ENCODE measurements at regions not wholly inside any gene's neighbourhood (a gene's known extent, or its start where the extent isn't known, plus 50 kb on each side); places are given as distances from the start of the nearest gene placed in this dataset.

DNA sequence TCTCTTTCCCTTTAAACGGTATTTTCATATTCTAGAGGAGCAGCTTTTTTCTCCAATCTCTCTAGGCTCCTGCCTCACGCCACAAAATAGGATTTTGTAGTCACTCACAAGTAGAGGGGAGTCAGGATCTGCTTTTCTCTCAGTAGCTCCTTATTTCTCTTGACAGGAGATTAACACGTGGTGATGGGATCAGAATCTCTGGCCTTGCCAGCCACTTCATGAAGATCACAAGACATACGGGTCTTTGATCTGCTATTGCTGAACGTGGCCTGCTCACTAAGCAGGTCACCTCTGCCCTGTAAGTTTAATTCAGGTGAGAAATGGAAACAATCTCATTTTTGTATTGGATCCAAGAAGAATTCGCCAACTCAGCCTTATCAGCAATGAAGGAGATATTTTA lies 257.5 kb downstream of the DIRAS2 start:
- no peak overlapping the region for H3K4me2 ChIP-seq (ENCODE audit: low read length)
- no peak overlapping the region for H3K4me3 ChIP-seq (replicated peaks in 1 of 2; ENCODE audit: low read depth in 1 of 2, low read length in 2 of 2)
- TF ChIP-seq, protein P1, sequence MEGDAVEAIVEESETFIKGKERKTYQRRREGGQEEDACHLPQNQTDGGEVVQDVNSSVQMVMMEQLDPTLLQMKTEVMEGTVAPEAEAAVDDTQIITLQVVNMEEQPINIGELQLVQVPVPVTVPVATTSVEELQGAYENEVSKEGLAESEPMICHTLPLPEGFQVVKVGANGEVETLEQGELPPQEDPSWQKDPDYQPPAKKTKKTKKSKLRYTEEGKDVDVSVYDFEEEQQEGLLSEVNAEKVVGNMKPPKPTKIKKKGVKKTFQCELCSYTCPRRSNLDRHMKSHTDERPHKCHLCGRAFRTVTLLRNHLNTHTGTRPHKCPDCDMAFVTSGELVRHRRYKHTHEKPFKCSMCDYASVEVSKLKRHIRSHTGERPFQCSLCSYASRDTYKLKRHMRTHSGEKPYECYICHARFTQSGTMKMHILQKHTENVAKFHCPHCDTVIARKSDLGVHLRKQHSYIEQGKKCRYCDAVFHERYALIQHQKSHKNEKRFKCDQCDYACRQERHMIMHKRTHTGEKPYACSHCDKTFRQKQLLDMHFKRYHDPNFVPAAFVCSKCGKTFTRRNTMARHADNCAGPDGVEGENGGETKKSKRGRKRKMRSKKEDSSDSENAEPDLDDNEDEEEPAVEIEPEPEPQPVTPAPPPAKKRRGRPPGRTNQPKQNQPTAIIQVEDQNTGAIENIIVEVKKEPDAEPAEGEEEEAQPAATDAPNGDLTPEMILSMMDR (IDR thresholded peaks at IDR 0.05 in 2 of 3, conservative IDR thresholded peaks at IDR 0.05 in 1 of 3; ENCODE audit: borderline replicate concordance in 1 of 3, insufficient read depth in 1 of 3, low read depth in 2 of 3, low read length in 2 of 3), result no peak
- no peak for TF ChIP-seq ZNF274 (IDR thresholded peaks at IDR 0.05; ENCODE audit: low read depth, low read length)
- no peak for TF ChIP-seq JUND (IDR thresholded peaks at IDR 0.05)
- TF ChIP-seq EGR1 (IDR thresholded peaks at IDR 0.05; ENCODE audit: low read depth), result no peak
- TF ChIP-seq, protein P2, sequence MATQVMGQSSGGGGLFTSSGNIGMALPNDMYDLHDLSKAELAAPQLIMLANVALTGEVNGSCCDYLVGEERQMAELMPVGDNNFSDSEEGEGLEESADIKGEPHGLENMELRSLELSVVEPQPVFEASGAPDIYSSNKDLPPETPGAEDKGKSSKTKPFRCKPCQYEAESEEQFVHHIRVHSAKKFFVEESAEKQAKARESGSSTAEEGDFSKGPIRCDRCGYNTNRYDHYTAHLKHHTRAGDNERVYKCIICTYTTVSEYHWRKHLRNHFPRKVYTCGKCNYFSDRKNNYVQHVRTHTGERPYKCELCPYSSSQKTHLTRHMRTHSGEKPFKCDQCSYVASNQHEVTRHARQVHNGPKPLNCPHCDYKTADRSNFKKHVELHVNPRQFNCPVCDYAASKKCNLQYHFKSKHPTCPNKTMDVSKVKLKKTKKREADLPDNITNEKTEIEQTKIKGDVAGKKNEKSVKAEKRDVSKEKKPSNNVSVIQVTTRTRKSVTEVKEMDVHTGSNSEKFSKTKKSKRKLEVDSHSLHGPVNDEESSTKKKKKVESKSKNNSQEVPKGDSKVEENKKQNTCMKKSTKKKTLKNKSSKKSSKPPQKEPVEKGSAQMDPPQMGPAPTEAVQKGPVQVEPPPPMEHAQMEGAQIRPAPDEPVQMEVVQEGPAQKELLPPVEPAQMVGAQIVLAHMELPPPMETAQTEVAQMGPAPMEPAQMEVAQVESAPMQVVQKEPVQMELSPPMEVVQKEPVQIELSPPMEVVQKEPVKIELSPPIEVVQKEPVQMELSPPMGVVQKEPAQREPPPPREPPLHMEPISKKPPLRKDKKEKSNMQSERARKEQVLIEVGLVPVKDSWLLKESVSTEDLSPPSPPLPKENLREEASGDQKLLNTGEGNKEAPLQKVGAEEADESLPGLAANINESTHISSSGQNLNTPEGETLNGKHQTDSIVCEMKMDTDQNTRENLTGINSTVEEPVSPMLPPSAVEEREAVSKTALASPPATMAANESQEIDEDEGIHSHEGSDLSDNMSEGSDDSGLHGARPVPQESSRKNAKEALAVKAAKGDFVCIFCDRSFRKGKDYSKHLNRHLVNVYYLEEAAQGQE (IDR thresholded peaks at IDR 0.05; ENCODE audit: low read depth), result no peak
- TF ChIP-seq FOSL1 (IDR thresholded peaks at IDR 0.05; ENCODE audit: low read depth), result no peak
- TF ChIP-seq SRF (IDR thresholded peaks at IDR 0.05; ENCODE audit: low read depth), result no peak
- TF ChIP-seq CBX3 (IDR thresholded peaks at IDR 0.05; ENCODE audit: low read depth), result no peak
- TF ChIP-seq, protein P3, sequence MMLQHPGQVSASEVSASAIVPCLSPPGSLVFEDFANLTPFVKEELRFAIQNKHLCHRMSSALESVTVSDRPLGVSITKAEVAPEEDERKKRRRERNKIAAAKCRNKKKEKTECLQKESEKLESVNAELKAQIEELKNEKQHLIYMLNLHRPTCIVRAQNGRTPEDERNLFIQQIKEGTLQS (IDR thresholded peaks at IDR 0.05), result no peak
- no peak for TF ChIP-seq TCF7L2 (IDR thresholded peaks at IDR 0.05; ENCODE audit: borderline replicate concordance, extremely low read depth, insufficient read depth, insufficient read length)
- TF ChIP-seq, protein P4, sequence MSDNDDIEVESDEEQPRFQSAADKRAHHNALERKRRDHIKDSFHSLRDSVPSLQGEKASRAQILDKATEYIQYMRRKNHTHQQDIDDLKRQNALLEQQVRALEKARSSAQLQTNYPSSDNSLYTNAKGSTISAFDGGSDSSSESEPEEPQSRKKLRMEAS (IDR thresholded peaks at IDR 0.05), result no peak
- no peak for TF ChIP-seq SIN3A (IDR thresholded peaks at IDR 0.05; ENCODE audit: low read depth)
- no peak for TF ChIP-seq POLR2A (IDR thresholded peaks at IDR 0.05; ENCODE audit: borderline replicate concordance, extremely low read depth, insufficient read depth, insufficient read length)
- intact Hi-C loops (cut with micrococcal nuclease), result no loop called here
- H4K20me1 ChIP-seq (ENCODE audit: insufficient read depth), result no peaks in the 10 kb centered on the region
- H3K79me2 ChIP-seq (ENCODE audit: insufficient read depth, low read length), result no peaks in the 10 kb centered on the region
- H3K27ac ChIP-seq (ENCODE audit: low read depth, low read length), result no peak overlapping the region
- no TSS peak for BruUV-seq (replicated peaks)
- ChIA-PET RAD21 (ENCODE audit: low non-redundant PET in 1 of 2, low total read pairs in 2 of 2, uncharacterized antibody in 2 of 2, unreplicated experiment in 2 of 2) (no interaction called here), POLR2A (no interaction called here), CTCF (no interaction called here)
- H3K4me1 ChIP-seq (ENCODE audit: control insufficient read depth in 1 of 2, insufficient read depth in 2 of 2, low read length in 2 of 2), result no peaks in the 10 kb centered on the region
- no peak for ATAC-seq
- H3K9me2 ChIP-seq (ENCODE audit: insufficient read depth), result no peaks in the 10 kb centered on the region
- H2AFZ ChIP-seq (ENCODE audit: low read depth, low read length, poor library complexity, severe bottlenecking), result no peak overlapping the region
- no peak for DNase-seq (ENCODE audit: low read depth, low spot score)
- no peaks in the 10 kb centered on the region for H3K9me3 ChIP-seq (ENCODE audit: control insufficient read depth in 1 of 2, insufficient read depth in 1 of 2, low read depth in 1 of 2, low read length in 2 of 2)
- peaks cover 29% of the 10 kb centered on the region for H3K27me3 ChIP-seq (ENCODE audit: insufficient read depth, low read length)
- no peak overlapping the region for H3K9ac ChIP-seq (ENCODE audit: low read length)
- H3K36me3 ChIP-seq (ENCODE audit: control insufficient read depth in 1 of 2, insufficient read depth in 2 of 2, low read length in 2 of 2), result no peaks in the 10 kb centered on the region
